Karpas-422 (cell line): ENCODE measurements at regions not wholly inside any gene's neighbourhood (a gene's known extent, or its start where the extent isn't known, plus 50 kb on each side); places are given as distances from the start of the nearest gene placed in this dataset.
A peak's percentile ranks its signal among the peaks of the same experiment; 100 is the strongest.

Experiments used
- DNase-seq: peaks from one replicate; pipeline ENCODE4 v3.0.0-alpha.2; 2015
- H2AFZ ChIP-seq: fragments of 200-600 bp; sonication (generic); 2 replicates; pipeline ENCODE4 v1.6.1; 2014; ENCODE audit warnings: antibody characterized with exemption, low read length, mixed read lengths
- H3K27ac ChIP-seq: fragments of 200-600 bp; sonication (generic); 2 replicates; pipeline ENCODE4 v1.5.1; 2014; ENCODE audit warnings: mild to moderate bottlenecking, low read length, moderate library complexity
- H3K27me3 ChIP-seq: fragments of 200-600 bp; sonication (generic); 2 replicates; pipeline ENCODE4 v1.6.1; 2014; ENCODE audit warnings: low read length, mixed read lengths
- H3K36me3 ChIP-seq: fragments of 200-600 bp; sonication (generic); 2 replicates; pipeline ENCODE4 v1.6.1; 2014; ENCODE audit warnings: low read length, mixed read lengths; ENCODE audit not compliant: insufficient read depth
- H3K4me1 ChIP-seq: fragments of 200-600 bp; sonication (generic); 2 replicates; pipeline ENCODE4 v1.6.1; 2014; ENCODE audit warnings: mild to moderate bottlenecking, low read length, mixed read lengths
- H3K4me2 ChIP-seq: fragments of 200-600 bp; sonication (generic); 2 replicates; pipeline ENCODE4 v1.6.1; 2014; ENCODE audit warnings: low read length, low read depth, mild to moderate bottlenecking; ENCODE audit not compliant: poor library complexity, severe bottlenecking
- H3K4me3 ChIP-seq: fragments of 200-600 bp; sonication (generic); 2 replicates; pipeline ENCODE4 v1.5.1; 2014; ENCODE audit warnings: mild to moderate bottlenecking, antibody characterized with exemption, low read length, mixed read lengths
- H3K79me2 ChIP-seq: fragments of 200-600 bp; sonication (generic); 2 replicates; pipeline ENCODE4 v1.6.1; 2014; ENCODE audit warnings: mild to moderate bottlenecking, low read length, mixed read lengths
- H3K9ac ChIP-seq: fragments of 200-600 bp; sonication (generic); 2 replicates; pipeline ENCODE4 v1.6.0; 2014; ENCODE audit warnings: low read length
- H3K9me2 ChIP-seq: fragments of 200-600 bp; sonication (generic), shearing (Covaris generic); replicated peaks from 2 replicates; pipeline ENCODE4 v1.6.0; 2014; ENCODE audit warnings: mild to moderate bottlenecking, low read length, moderate library complexity; ENCODE audit not compliant: insufficient read depth
- H3K9me3 ChIP-seq: fragments of 300-700, 200-600 bp; sonication (generic); 2 replicates; pipeline ENCODE4 v1.6.1; 2014; ENCODE audit warnings: low read length, mixed read lengths
- H4K20me1 ChIP-seq: fragments of 200-600 bp; sonication (generic); 2 replicates; pipeline ENCODE4 v1.6.1; 2014; ENCODE audit warnings: mild to moderate bottlenecking, antibody characterized with exemption, low read length, low read depth; ENCODE audit not compliant: insufficient read depth

DNA sequence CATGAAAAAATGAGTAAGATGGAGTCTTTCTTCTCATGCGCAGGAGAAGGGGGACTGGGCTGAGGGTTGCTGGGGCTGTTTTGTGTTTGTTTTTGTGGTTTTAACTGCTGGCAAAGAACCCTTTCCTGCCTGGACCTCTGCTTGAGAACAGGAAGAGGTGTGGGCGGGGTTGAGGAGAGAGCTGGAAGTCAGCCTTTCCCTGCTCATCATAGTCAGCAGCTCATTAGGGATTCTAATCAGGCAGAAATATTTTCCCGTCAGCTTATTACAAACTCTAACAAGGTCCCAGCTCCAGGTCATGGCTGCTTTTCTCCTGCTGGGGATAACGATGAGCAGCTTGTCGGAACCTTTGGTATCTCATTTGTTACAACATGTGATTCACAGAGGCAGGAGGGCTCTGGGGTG is 185.0 kb upstream of the NRXN3 start:
- Histone ChIP-seq H3K79me2 (no peaks in the 10 kb centered on the region), H3K9me3 (no peaks in the 10 kb centered on the region), H3K9me2 (no peaks in the 10 kb centered on the region), H3K4me1 (peaks cover 15% of the 10 kb centered on the region), H2AFZ (no peak overlapping the region), H3K27ac (no peak overlapping the region), H3K27me3 (no peaks in the 10 kb centered on the region), H3K4me3 (no peak overlapping the region), H3K36me3 (no peaks in the 10 kb centered on the region), H3K9ac (no peak overlapping the region), H3K4me2 (no peak overlapping the region), H4K20me1 (no peaks in the 10 kb centered on the region)
- DNase-seq = no peak

DNA sequence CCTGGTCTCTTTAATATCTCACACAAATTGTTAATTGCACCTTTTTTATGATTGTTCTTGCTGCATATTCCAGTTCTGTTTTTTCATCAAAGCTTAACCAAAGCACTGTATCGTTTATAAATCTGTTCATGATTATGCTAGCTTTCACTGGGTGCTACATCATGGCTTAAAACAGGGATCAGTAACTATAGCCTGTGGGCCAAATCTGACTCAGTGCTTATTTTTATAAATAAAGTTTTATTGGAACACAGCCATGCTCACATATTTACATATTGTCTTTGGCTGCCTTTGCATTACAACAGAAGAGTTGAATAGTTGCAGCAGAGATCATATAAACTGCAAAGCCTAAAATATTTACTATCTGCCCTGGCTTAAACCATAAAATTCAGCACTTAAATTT is 183.4 kb upstream of the NRXN3 start:
- Histone ChIP-seq H3K9me2 (no peaks in the 10 kb centered on the region), H3K79me2 (no peaks in the 10 kb centered on the region)
- DNase-seq = no peak

DNA sequence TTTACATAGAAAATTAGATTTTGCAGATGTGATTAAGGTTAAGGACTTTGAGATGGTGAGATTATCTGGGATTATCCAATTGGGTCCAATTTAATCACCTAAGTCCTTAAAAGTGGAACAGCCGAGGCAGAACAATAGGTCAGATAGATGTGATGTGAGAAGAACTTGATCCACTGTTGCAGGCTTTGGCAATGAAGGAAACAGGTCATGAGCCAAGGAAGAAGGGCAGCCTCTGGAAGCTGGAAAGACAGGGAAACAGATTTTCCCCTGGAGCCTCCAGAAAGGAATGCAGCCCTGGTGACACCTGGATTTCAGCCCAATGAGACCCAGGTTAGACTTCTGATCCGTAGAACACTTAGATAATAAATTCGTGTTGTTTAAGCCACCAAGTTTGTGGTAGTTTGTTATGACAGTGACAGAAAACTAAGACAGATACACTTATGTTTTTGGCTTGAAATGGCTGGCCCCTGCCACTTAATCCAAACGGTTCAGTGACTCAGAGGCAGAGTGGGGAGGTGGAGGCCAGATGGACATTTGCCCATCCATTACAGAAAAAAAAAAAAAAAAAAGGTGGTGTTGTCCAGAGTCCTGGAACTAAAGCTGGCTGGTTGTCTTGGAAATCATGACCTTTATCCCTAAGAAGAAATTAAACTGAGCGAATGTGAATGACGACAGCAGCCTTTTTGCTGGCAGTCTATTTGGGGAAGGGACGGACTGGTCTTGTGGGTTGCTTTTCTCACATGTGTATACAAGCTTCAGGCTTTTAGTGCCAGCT is 181.9 kb upstream of the NRXN3 start:
- H3K9me2 ChIP-seq = no peaks in the 10 kb centered on the region
- no peaks in the 10 kb centered on the region for H3K27me3 ChIP-seq
- no peaks in the 10 kb centered on the region for H3K9me3 ChIP-seq
- H2AFZ ChIP-seq = no peak overlapping the region
- no peaks in the 10 kb centered on the region for H4K20me1 ChIP-seq
- no peak overlapping the region for H3K9ac ChIP-seq
- no peak overlapping the region for H3K4me3 ChIP-seq
- no peak overlapping the region for H3K4me2 ChIP-seq
- H3K27ac ChIP-seq = no peak overlapping the region
- H3K4me1 ChIP-seq = peaks cover 15% of the 10 kb centered on the region
- H3K36me3 ChIP-seq = no peaks in the 10 kb centered on the region
- DNase-seq = no peak
- no peaks in the 10 kb centered on the region for H3K79me2 ChIP-seq

More for the DNA sequence above, 183.4 kb upstream of the NRXN3 start:
- Histone ChIP-seq H3K36me3 (no peaks in the 10 kb centered on the region), H3K4me3 (no peak overlapping the region), H3K9ac (no peak overlapping the region), H3K27me3 (no peaks in the 10 kb centered on the region), H3K9me3 (no peaks in the 10 kb centered on the region), H3K4me1 (peaks cover 15% of the 10 kb centered on the region), H4K20me1 (no peaks in the 10 kb centered on the region), H2AFZ (no peak overlapping the region), H3K4me2 (peak overlapping the region; percentile 5), H3K27ac (no peak overlapping the region)

DNA sequence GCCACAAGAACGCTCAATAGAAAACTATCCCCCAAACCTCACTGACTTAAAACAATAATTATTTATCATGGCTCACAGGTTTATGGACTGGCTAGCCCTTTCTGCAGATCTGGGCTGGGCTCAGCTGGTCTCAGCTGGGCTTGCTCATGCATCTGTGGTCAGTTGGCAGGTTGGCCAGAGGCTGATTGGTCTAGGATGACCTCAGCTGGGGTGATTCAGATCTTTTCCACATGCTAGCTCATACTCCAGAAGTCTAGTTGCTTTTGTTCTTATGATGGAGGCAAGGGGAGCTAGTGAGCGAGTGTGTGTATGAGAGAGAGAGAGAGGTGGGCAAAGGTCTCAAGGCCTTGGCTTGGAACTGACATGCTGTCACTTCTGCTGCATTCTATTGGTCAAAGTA is 181.2 kb upstream of the NRXN3 start:
- H3K27me3 ChIP-seq = no peaks in the 10 kb centered on the region

DNA sequence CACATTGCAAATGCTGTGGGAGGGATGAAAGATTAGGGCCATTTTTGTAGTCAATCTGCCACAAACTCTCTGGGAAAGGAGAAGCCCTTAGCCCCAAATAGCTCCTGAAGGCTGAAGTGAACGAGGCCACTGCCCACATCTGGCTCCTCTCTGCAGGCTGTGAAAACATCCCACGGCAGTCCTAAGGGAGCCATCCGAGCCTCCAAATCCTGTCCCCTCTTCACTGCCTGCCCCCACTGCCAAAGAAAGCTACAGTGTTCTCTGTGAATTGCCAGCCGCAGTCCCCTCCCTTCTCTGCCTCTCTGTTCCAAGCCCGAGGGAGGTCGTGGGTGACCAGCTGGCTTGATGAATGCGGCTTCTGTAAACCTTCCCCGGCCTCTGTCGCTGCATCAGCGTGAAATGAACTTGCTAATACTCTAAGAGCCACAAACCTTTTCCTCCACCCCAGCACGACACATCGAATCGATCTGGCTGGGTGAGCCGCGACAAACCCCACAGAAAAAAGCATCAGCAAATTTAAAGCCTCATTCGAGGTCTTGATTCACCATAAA is 180.7 kb upstream of the NRXN3 start:
- Histone ChIP-seq H3K9ac (no peak overlapping the region), H3K4me3 (no peak overlapping the region), H3K9me2 (no peaks in the 10 kb centered on the region), H3K36me3 (no peaks in the 10 kb centered on the region), H4K20me1 (no peaks in the 10 kb centered on the region), H3K27ac (no peak overlapping the region), H3K79me2 (no peaks in the 10 kb centered on the region), H3K27me3 (no peaks in the 10 kb centered on the region), H3K4me1 (peaks cover 15% of the 10 kb centered on the region), H3K4me2 (no peak overlapping the region), H3K9me3 (no peaks in the 10 kb centered on the region), H2AFZ (no peak overlapping the region)
- DNase-seq = no peak

More for the DNA sequence above, 181.2 kb upstream of the NRXN3 start:
- Histone ChIP-seq H2AFZ (no peak overlapping the region), H3K4me1 (peaks cover 15% of the 10 kb centered on the region), H3K36me3 (no peaks in the 10 kb centered on the region), H3K9me3 (no peaks in the 10 kb centered on the region), H4K20me1 (no peaks in the 10 kb centered on the region), H3K9ac (no peak overlapping the region), H3K79me2 (no peaks in the 10 kb centered on the region), H3K4me3 (no peak overlapping the region), H3K4me2 (no peak overlapping the region), H3K27ac (no peak overlapping the region), H3K9me2 (no peaks in the 10 kb centered on the region)
- DNase-seq = no peak

DNA sequence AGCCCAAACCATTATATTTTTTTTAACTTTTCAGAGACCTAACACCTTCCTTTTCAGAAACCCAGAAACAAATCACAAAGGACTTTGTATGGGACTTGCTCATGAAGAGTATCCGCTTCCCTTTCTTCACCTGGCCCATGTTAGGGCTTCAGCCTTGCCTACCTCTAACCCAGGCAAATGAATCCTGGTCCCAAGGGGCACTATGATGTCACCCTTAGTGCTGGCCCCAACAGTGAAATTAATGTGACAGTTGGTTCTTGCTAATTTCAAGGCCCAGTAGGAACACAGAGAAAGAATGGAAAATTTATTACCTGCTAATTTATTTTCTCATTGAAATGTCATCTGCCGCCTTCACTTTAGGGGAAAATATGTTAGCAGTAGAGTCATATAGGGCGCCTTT is 179.8 kb upstream of the NRXN3 start:
- Histone ChIP-seq H3K36me3 (no peaks in the 10 kb centered on the region), H2AFZ (no peak overlapping the region), H3K9me2 (no peaks in the 10 kb centered on the region), H3K27me3 (no peaks in the 10 kb centered on the region), H3K9me3 (no peaks in the 10 kb centered on the region), H3K4me1 (peaks cover 15% of the 10 kb centered on the region), H3K4me2 (no peak overlapping the region), H4K20me1 (no peaks in the 10 kb centered on the region), H3K27ac (no peak overlapping the region), H3K79me2 (no peaks in the 10 kb centered on the region), H3K9ac (no peak overlapping the region), H3K4me3 (no peak overlapping the region)
- DNase-seq = no peak

DNA sequence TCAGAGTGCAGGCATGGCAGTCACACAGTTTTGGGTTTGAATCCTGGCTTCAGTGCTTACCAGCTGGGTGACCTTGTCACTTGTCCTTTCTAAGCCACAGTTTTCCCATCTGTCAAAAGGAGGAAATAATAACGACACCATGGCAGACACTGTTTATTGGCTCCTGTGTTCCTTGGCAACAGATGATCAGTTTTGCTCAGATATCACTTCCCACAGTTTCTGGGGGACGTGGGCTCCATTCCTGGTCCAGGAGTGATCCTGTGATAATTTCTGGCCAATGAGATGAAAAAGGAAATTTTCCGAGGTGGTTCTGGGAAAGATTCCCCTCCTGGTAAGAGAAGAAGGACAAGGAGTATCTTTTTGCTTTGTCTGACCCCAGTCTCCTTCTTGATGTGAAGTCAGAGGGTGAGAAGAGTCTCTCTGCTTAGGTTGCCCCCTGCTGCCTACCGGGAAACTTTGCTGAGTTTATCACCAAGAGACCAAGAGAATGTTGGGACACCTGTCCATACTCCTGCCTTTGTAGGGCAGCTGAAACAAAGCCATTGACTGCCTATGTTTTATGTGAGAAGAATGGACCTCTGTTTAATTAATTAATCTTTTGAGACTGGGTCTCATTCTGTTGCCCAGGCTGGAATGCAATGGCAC is 178.9 kb upstream of the NRXN3 start:
- Histone ChIP-seq H3K4me2 (no peak overlapping the region), H4K20me1 (no peaks in the 10 kb centered on the region), H3K27me3 (no peaks in the 10 kb centered on the region), H2AFZ (no peak overlapping the region), H3K27ac (no peak overlapping the region), H3K36me3 (no peaks in the 10 kb centered on the region), H3K9ac (no peak overlapping the region), H3K9me2 (no peaks in the 10 kb centered on the region), H3K79me2 (no peaks in the 10 kb centered on the region), H3K4me1 (peaks cover 11% of the 10 kb centered on the region), H3K4me3 (no peak overlapping the region), H3K9me3 (no peaks in the 10 kb centered on the region)
- peak; percentile 66 for DNase-seq

DNA sequence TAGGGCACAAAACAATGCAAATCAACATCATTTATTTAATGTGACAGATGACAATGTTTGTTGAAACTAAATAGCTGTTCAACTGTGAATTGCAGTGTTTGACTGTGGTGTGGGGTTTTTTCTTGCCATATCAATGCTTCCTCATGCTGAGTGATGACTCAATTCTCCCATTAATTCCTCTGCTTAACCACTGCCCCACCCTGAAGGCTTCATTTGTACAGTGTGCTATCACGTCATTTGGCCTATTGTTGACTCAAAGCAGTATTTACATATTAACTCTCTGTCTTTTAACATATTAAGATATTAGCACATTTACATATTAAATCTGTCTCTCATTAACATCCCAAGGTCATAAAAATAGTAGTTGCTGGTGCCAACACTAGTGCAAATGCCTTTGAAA is 164.8 kb upstream of the NRXN3 start:
- Histone ChIP-seq H3K27me3 (no peaks in the 10 kb centered on the region), H3K79me2 (no peaks in the 10 kb centered on the region), H3K27ac (no peak overlapping the region), H3K9me2 (no peaks in the 10 kb centered on the region), H3K9ac (no peak overlapping the region), H3K4me3 (no peak overlapping the region), H3K4me2 (no peak overlapping the region), H2AFZ (no peak overlapping the region), H3K4me1 (no peaks in the 10 kb centered on the region), H3K36me3 (no peaks in the 10 kb centered on the region), H3K9me3 (no peaks in the 10 kb centered on the region), H4K20me1 (no peaks in the 10 kb centered on the region)
- no peak for DNase-seq
